B cell (primary cell): ENCODE measurements at regions not wholly inside any gene's neighbourhood (a gene's known extent, or its start where the extent isn't known, plus 50 kb on each side); places are given as distances from the start of the nearest gene placed in this dataset.

Source experiments
- CTCF ChIP-seq: fragments of 200-600 bp; IDR thresholded peaks from one replicate; pipeline ENCODE4 v1.8.0; 2022; ENCODE audit warnings: antibody characterized with exemption, mild to moderate bottlenecking
- EZH2 ChIP-seq: IDR thresholded peaks from 2 replicates; pipeline ENCODE4 v1.6.1; 2012; ENCODE audit warnings: borderline replicate concordance, low read depth, mild to moderate bottlenecking, moderate library complexity, low read length; ENCODE audit not compliant: insufficient read depth, poor library complexity, severe bottlenecking

GRCh38 chr2:206873423-206873822 lies 65.9 kb upstream of the CPO start:
- TF ChIP-seq CTCF (no peak), EZH2 (no peak)
